ENCODE measurements at regions not wholly inside any gene's neighbourhood (a gene's known extent, or its start where the extent isn't known, plus 50 kb on each side); places are given as distances from the start of the nearest gene placed in this dataset.

- no peak for TF ChIP-seq CTCF (IDR thresholded peaks at IDR 0.05; ENCODE audit: insufficient read depth, low read length, poor library complexity, severe bottlenecking)
- TF ChIP-seq EZH2phosphoT487 (conservative IDR thresholded peaks at IDR 0.05; ENCODE audit: low read length): no peak
Observed at GRCh38 chr2:65499216-65499615, 66.8 kb upstream of the SPRED2 start.
